HEK293 (cell line): ENCODE measurements at regions not wholly inside any gene's neighbourhood (a gene's known extent, or its start where the extent isn't known, plus 50 kb on each side); places are given as distances from the start of the nearest gene placed in this dataset.

Source experiments
- CTCF ChIA-PET: fragments of 350-600 bp; formaldehyde crosslinking; extraction: SDS; loops from one replicate; lab custom pipeline; 2021; ENCODE audit warnings: antibody characterized with exemption; lab: Yijun Ruan, JAX
- POLR2A ChIA-PET: fragments of 300-600 bp; formaldehyde crosslinking; extraction: SDS; loops from one replicate; lab custom pipeline; 2020; ENCODE audit warnings: antibody characterized with exemption, inconsistent platforms; lab: Yijun Ruan, JAX
- H3K27ac ChIP-seq: fragments of 200-500 bp; sonication (Bioruptor generic); 2 replicates; pipeline ENCODE4 v1.5.1; 2014; ENCODE audit warnings: low read depth, low read length, control low read depth, inconsistent platforms; ENCODE audit errors: extremely low read depth
- H3K36me3 ChIP-seq, 2 experiments: fragments of 200-500 bp in 1 of 2; sonication (Bioruptor generic) in 1 of 2; 1 replicate in 1 of 2; 2 replicates in 1 of 2; pipeline ENCODE4 v1.5.1; 2014 to 2017; ENCODE audit warnings: inconsistent platforms in 2 of 2, low read length in 2 of 2; ENCODE audit not compliant: control insufficient read depth in 2 of 2, insufficient read depth in 1 of 2
- H3K4me1 ChIP-seq: fragments of 200-500 bp; sonication (Bioruptor generic); 2 replicates; pipeline ENCODE4 v1.5.1; 2014; ENCODE audit warnings: mild to moderate bottlenecking, low read length, inconsistent platforms; ENCODE audit not compliant: control insufficient read depth, insufficient read depth
- H3K4me3 ChIP-seq: 2 replicates; pipeline ENCODE4 v1.5.1; 2011; ENCODE audit warnings: low read depth, mild to moderate bottlenecking, control low read depth, low read length, moderate library complexity
- H3K9me3 ChIP-seq: fragments of 200-500 bp; sonication (Bioruptor generic); 2 replicates; pipeline ENCODE4 v1.5.1; 2014; ENCODE audit warnings: low read depth, low read length, inconsistent platforms; ENCODE audit not compliant: control insufficient read depth, insufficient read depth
- KLF1 ChIP-seq: fragments of 450-650 bp; formaldehyde crosslinking; IDR thresholded peaks from 2 replicates; pipeline ENCODE4 v1.5.1; 2016; ENCODE audit warnings: missing biosample characterization, missing genetic modification characterization
- SP3 ChIP-seq: fragments of 450-650 bp; formaldehyde crosslinking; IDR thresholded peaks from 2 replicates; pipeline ENCODE4 v1.5.1; 2016; ENCODE audit warnings: missing biosample characterization, missing genetic modification characterization
- YY2 ChIP-seq: fragments of 450-650 bp; formaldehyde crosslinking; IDR thresholded peaks from 2 replicates; pipeline ENCODE4 v1.5.1; 2016; ENCODE audit warnings: missing biosample characterization, missing genetic modification characterization
- ZBTB7A ChIP-seq: fragments of 450-650 bp; formaldehyde crosslinking; IDR thresholded peaks from 2 replicates; pipeline ENCODE4 v1.5.1; 2016; ENCODE audit warnings: low read depth, missing biosample characterization, missing genetic modification characterization
- ZFP3 ChIP-seq: fragments of 450-650 bp; formaldehyde crosslinking; IDR thresholded peaks from 2 replicates; pipeline ENCODE4 v1.5.1; 2016; ENCODE audit warnings: low read depth, missing biosample characterization, missing genetic modification characterization
- ZNF133 ChIP-seq: fragments of 450-650 bp; formaldehyde crosslinking; IDR thresholded peaks from 2 replicates; pipeline ENCODE4 v1.5.1; 2016; ENCODE audit warnings: missing biosample characterization, missing genetic modification characterization
- ZNF140 ChIP-seq: fragments of 450-650 bp; formaldehyde crosslinking; IDR thresholded peaks from 2 replicates; pipeline ENCODE4 v1.5.1; 2016; ENCODE audit warnings: missing biosample characterization, missing genetic modification characterization
- ZNF175 ChIP-seq: fragments of 450-650 bp; formaldehyde crosslinking; IDR thresholded peaks from 2 replicates; pipeline ENCODE4 v1.5.1; 2016; ENCODE audit warnings: missing biosample characterization, missing genetic modification characterization
- ZNF19 ChIP-seq: fragments of 450-650 bp; formaldehyde crosslinking; IDR thresholded peaks from 2 replicates; pipeline ENCODE4; 2016; ENCODE audit warnings: missing biosample characterization, missing genetic modification characterization, low read depth
- ZNF221 ChIP-seq: fragments of 450-650 bp; formaldehyde crosslinking; IDR thresholded peaks from 2 replicates; pipeline ENCODE4 v1.5.1; 2017; ENCODE audit warnings: missing biosample characterization, missing genetic modification characterization, borderline replicate concordance
- ZNF248 ChIP-seq: fragments of 450-650 bp; formaldehyde crosslinking; IDR thresholded peaks from 2 replicates; pipeline ENCODE4 v1.5.1; 2017; ENCODE audit warnings: missing biosample characterization, missing genetic modification characterization
- ZNF391 ChIP-seq: fragments of 450-650 bp; formaldehyde crosslinking; IDR thresholded peaks from 2 replicates; pipeline ENCODE4 v1.5.1; 2016; ENCODE audit warnings: low read depth, missing biosample characterization, missing genetic modification characterization, borderline replicate concordance
- ZNF416 ChIP-seq: fragments of 450-650 bp; formaldehyde crosslinking; IDR thresholded peaks from 2 replicates; pipeline ENCODE4 v1.5.1; 2016; ENCODE audit warnings: missing biosample characterization, missing genetic modification characterization
- ZNF423 ChIP-seq: fragments of 450-650 bp; formaldehyde crosslinking; IDR thresholded peaks from 2 replicates; pipeline ENCODE4 v1.5.1; 2016; ENCODE audit warnings: missing biosample characterization, missing genetic modification characterization
- ZNF510 ChIP-seq: fragments of 450-650 bp; formaldehyde crosslinking; IDR thresholded peaks from 2 replicates; pipeline ENCODE4 v1.5.1; 2018; ENCODE audit warnings: mild to moderate bottlenecking, missing genetic modification characterization, missing biosample characterization; ENCODE audit not compliant: insufficient replicate concordance
- ZNF521 ChIP-seq: fragments of 450-650 bp; formaldehyde crosslinking; IDR thresholded peaks from 2 replicates; pipeline ENCODE4 v1.5.1; 2017; ENCODE audit warnings: missing biosample characterization, mild to moderate bottlenecking, missing genetic modification characterization
- ZNF561 ChIP-seq: fragments of 450-650 bp; IDR thresholded peaks from 2 replicates; pipeline ENCODE4 v1.5.1; 2018; ENCODE audit warnings: missing biosample characterization, missing genetic modification characterization, borderline replicate concordance
- ZNF610 ChIP-seq: fragments of 450-650 bp; formaldehyde crosslinking; IDR thresholded peaks from 2 replicates; pipeline ENCODE4 v1.5.1; 2016; ENCODE audit warnings: missing biosample characterization, missing genetic modification characterization, borderline replicate concordance
- ZNF626 ChIP-seq: fragments of 450-650 bp; sonication (Bioruptor Pico); formaldehyde crosslinking; IDR thresholded peaks from 2 replicates; pipeline ENCODE4 v1.5.1; 2018; ENCODE audit warnings: missing biosample characterization, missing genetic modification characterization, inconsistent platforms
- ZNF677 ChIP-seq: fragments of 450-650 bp; IDR thresholded peaks from 2 replicates; pipeline ENCODE4 v1.5.0; 2018; ENCODE audit warnings: missing biosample characterization, mild to moderate bottlenecking, missing genetic modification characterization, moderate library complexity
- ZNF701 ChIP-seq: fragments of 450-650 bp; formaldehyde crosslinking; IDR thresholded peaks from 2 replicates; pipeline ENCODE4 v1.5.1; 2016; ENCODE audit warnings: missing biosample characterization, missing genetic modification characterization
- ZNF777 ChIP-seq: fragments of 450-650 bp; formaldehyde crosslinking; IDR thresholded peaks from 2 replicates; pipeline ENCODE4 v1.5.1; 2017; ENCODE audit warnings: missing biosample characterization, missing genetic modification characterization, borderline replicate concordance
- TF ChIP-seq, protein P1 (sequence below): fragments of 450-650 bp; formaldehyde crosslinking; IDR thresholded peaks from 2 replicates; pipeline ENCODE4 v1.5.1; 2016; ENCODE audit warnings: missing biosample characterization, missing genetic modification characterization
- TF ChIP-seq, protein P2 (sequence below): fragments of 450-650 bp; formaldehyde crosslinking; IDR thresholded peaks from 2 replicates; pipeline ENCODE4 v1.5.1; 2016; ENCODE audit warnings: missing biosample characterization, missing genetic modification characterization
- TF ChIP-seq, protein P3 (sequence below): fragments of 450-650 bp; IDR thresholded peaks from 2 replicates; pipeline ENCODE4 v1.5.1; 2018; ENCODE audit warnings: missing biosample characterization, missing genetic modification characterization
- TF ChIP-seq, protein P4 (sequence below): fragments of 450-650 bp; formaldehyde crosslinking; IDR thresholded peaks from 2 replicates; pipeline ENCODE4 v1.5.1; 2017; ENCODE audit warnings: missing biosample characterization, missing genetic modification characterization
- TF ChIP-seq, protein P5 (sequence below): fragments of 450-650 bp; formaldehyde crosslinking; IDR thresholded peaks from 2 replicates; pipeline ENCODE4 v1.5.1; 2017; ENCODE audit warnings: missing biosample characterization, missing genetic modification characterization
- TF ChIP-seq, protein P6 (sequence below): fragments of 450-650 bp; formaldehyde crosslinking; IDR thresholded peaks from 2 replicates; pipeline ENCODE4 v1.5.1; 2017; ENCODE audit warnings: missing biosample characterization, missing genetic modification characterization

DNA sequence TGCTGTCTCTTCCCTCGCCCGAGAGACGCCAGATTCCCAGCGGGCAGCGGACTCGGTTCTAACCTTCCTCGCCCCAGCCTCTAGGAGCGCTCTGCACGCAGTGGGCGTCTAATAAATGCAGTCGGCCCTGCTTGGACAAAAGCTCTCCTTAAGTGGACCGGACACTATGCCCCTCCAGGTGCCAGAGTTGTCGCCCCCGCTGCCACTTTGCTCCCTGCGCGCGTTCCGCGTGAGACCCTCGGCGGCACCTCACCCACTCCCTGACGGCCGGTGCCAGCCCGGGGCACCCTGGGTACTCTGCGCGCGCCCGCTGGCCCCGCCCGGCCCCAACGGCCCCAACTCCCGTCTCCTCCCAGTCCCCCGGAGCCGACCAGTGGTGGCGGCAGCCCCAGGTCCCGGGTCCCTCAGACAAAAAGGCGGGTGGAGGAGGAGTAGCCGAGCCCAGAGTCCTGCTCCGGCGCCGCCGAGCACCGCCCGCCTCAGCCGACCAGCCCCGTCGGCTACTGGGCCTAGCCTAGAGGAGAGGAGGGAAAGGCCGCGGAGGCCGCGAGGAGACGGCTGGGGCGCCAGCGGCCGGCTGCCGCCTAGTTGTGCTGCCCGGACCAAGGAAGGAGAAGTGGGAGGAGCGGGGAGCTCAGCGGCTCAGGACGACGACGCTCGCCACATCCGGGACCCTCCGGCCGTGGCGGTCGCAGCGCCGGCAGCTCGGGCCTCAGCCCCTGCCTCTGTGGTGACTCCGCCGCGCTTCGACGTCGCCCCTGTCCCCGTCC lies 123.0 kb downstream of the GOSR1 start:
- H3K4me3 ChIP-seq: peak overlapping the region; percentile 83
- no peaks in the 10 kb centered on the region for H3K36me3 ChIP-seq
- ChIA-PET POLR2A (interaction anchor here (0.5 to 1.5 kb wide), 7 partner anchors 10 to 364 kb away, joined by 3 to 8 read pairs (median 5); partner anchors contain the start of genes CPD and GOSR1), CTCF (interaction anchor here (0.6 to 0.8 kb wide), 3 partner anchors 81 to 1451 kb away, joined by 3 to 4 read pairs (median 3); no protein-coding TSS in a partner anchor)
- H3K4me1 ChIP-seq: no peaks in the 10 kb centered on the region; the same call in 1 of the 2 replicates
- H3K9me3 ChIP-seq: no peaks in the 10 kb centered on the region
- H3K27ac ChIP-seq: peak overlapping the region; percentile 99
- TF ChIP-seq ZNF701 (no peak), ZNF610 (tag by site-specific recombination) (peak; percentile 58; the same call in 1 of the 2 replicates), ZNF248 (tag by site-specific recombination) (no peak), ZNF423 (tag by site-specific recombination) (no peak; the same call in 1 of the 2 replicates), ZNF677 (tag by site-specific recombination) (no peak), ZNF626 (tag by site-specific recombination) (no peak), SP3 (tag by site-specific recombination) (peak; percentile 75), ZNF521 (tag by site-specific recombination) (no peak), KLF1 (tag by site-specific recombination) (no peak; the same call in 1 of the 2 replicates), ZNF391 (peak; percentile 72; the same call in 1 of the 2 replicates), ZNF777 (tag by site-specific recombination) (peak; percentile 86), ZNF19 (tag by site-specific recombination) (no peak), ZNF510 (no peak), ZFP3 (tag by site-specific recombination) (no peak; the same call in 1 of the 2 replicates), YY2 (no peak), ZNF175 (tag by site-specific recombination) (no peak), ZBTB7A (tag by site-specific recombination) (peak; percentile 69), ZNF416 (tag by site-specific recombination) (no peak), ZNF133 (no peak), ZNF221 (tag by site-specific recombination) (no peak), ZNF561 (tag by site-specific recombination) (peak; percentile 86; the same call in 1 of the 2 replicates), ZNF140 (tag by site-specific recombination) (no peak)
- TF ChIP-seq, protein P1, sequence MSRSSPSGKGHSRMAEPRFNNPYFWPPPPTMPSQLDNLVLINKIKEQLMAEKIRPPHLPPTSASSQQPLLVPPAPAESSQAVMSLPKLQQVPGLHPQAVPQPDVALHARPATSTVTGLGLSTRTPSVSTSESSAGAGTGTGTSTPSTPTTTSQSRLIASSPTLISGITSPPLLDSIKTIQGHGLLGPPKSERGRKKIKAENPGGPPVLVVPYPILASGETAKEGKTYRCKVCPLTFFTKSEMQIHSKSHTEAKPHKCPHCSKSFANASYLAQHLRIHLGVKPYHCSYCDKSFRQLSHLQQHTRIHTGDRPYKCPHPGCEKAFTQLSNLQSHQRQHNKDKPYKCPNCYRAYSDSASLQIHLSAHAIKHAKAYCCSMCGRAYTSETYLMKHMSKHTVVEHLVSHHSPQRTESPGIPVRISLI (tag by site-specific recombination): no peak
- TF ChIP-seq, protein P2, sequence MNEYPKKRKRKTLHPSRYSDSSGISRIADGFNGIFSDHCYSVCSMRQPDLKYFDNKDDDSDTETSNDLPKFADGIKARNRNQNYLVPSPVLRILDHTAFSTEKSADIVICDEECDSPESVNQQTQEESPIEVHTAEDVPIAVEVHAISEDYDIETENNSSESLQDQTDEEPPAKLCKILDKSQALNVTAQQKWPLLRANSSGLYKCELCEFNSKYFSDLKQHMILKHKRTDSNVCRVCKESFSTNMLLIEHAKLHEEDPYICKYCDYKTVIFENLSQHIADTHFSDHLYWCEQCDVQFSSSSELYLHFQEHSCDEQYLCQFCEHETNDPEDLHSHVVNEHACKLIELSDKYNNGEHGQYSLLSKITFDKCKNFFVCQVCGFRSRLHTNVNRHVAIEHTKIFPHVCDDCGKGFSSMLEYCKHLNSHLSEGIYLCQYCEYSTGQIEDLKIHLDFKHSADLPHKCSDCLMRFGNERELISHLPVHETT: no peak
- TF ChIP-seq, protein P3, sequence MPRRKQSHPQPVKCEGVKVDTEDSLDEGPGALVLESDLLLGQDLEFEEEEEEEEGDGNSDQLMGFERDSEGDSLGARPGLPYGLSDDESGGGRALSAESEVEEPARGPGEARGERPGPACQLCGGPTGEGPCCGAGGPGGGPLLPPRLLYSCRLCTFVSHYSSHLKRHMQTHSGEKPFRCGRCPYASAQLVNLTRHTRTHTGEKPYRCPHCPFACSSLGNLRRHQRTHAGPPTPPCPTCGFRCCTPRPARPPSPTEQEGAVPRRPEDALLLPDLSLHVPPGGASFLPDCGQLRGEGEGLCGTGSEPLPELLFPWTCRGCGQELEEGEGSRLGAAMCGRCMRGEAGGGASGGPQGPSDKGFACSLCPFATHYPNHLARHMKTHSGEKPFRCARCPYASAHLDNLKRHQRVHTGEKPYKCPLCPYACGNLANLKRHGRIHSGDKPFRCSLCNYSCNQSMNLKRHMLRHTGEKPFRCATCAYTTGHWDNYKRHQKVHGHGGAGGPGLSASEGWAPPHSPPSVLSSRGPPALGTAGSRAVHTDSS: no peak
- TF ChIP-seq, protein P4, sequence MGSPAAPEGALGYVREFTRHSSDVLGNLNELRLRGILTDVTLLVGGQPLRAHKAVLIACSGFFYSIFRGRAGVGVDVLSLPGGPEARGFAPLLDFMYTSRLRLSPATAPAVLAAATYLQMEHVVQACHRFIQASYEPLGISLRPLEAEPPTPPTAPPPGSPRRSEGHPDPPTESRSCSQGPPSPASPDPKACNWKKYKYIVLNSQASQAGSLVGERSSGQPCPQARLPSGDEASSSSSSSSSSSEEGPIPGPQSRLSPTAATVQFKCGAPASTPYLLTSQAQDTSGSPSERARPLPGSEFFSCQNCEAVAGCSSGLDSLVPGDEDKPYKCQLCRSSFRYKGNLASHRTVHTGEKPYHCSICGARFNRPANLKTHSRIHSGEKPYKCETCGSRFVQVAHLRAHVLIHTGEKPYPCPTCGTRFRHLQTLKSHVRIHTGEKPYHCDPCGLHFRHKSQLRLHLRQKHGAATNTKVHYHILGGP (tag by site-specific recombination): no peak
- TF ChIP-seq, protein P5, sequence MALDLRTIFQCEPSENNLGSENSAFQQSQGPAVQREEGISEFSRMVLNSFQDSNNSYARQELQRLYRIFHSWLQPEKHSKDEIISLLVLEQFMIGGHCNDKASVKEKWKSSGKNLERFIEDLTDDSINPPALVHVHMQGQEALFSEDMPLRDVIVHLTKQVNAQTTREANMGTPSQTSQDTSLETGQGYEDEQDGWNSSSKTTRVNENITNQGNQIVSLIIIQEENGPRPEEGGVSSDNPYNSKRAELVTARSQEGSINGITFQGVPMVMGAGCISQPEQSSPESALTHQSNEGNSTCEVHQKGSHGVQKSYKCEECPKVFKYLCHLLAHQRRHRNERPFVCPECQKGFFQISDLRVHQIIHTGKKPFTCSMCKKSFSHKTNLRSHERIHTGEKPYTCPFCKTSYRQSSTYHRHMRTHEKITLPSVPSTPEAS (tag by site-specific recombination): peak; percentile 22; the same call in 1 of the 2 replicates
- TF ChIP-seq, protein P6, sequence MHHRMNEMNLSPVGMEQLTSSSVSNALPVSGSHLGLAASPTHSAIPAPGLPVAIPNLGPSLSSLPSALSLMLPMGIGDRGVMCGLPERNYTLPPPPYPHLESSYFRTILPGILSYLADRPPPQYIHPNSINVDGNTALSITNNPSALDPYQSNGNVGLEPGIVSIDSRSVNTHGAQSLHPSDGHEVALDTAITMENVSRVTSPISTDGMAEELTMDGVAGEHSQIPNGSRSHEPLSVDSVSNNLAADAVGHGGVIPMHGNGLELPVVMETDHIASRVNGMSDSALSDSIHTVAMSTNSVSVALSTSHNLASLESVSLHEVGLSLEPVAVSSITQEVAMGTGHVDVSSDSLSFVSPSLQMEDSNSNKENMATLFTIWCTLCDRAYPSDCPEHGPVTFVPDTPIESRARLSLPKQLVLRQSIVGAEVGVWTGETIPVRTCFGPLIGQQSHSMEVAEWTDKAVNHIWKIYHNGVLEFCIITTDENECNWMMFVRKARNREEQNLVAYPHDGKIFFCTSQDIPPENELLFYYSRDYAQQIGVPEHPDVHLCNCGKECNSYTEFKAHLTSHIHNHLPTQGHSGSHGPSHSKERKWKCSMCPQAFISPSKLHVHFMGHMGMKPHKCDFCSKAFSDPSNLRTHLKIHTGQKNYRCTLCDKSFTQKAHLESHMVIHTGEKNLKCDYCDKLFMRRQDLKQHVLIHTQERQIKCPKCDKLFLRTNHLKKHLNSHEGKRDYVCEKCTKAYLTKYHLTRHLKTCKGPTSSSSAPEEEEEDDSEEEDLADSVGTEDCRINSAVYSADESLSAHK: peak; percentile 52; the same call in 1 of the 2 replicates
